Gastroesophageal sphincter (tissue), 3 donors: ENCODE measurements at regions not wholly inside any gene's neighbourhood (a gene's known extent, or its start where the extent isn't known, plus 50 kb on each side); places are given as distances from the start of the nearest gene placed in this dataset.

Experiments
- POLR2A ChIP-seq, 2 donors: fragments of 450-650 bp; IDR thresholded peaks; one replicate each; pipeline ENCODE4 v1.6.1; 2017; ENCODE audit warnings: antibody characterized with exemption in 2 of 2, mild to moderate bottlenecking in 2 of 2, moderate library complexity in 1 of 2
- POLR2AphosphoS5 ChIP-seq: sonication (generic); formaldehyde crosslinking; IDR thresholded peaks from one replicate; pipeline ENCODE4 v1.6.1; 2017; ENCODE audit warnings: antibody characterized with exemption
- TF ChIP-seq, protein P1 (sequence below), 4 experiments: fragments of 200-600 bp in 2 of 4; fragments of 450-650 bp in 2 of 4; sonication (generic) in 1 of 4; IDR thresholded peaks; one replicate each; pipeline ENCODE4 v1.5.1; 2017 to 2019; ENCODE audit warnings: antibody characterized with exemption in 4 of 4, mild to moderate bottlenecking in 2 of 4, moderate library complexity in 2 of 4

DNA sequence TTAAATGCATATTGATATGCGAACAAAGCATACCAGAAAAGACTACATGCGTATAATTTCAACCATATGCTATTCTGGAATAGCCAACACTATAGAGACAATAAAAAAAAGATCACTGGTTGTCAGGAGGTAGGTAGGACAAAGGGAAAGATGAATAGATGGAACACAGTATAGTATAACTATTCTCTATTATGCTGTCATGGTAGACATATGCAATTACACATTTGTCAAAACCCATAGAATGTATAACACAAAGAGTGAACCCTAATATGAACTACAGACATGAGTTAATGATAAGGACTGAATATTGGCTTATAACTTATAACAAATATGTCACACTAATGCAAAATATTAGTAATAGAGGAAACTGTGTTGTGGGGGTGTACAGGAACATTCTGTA lies 460.8 kb downstream of the TAF11L14 start:
- TF ChIP-seq POLR2A (IDR thresholded peaks at IDR 0.05) (no peak), POLR2AphosphoS5 (no peak)
- TF ChIP-seq, protein P1, sequence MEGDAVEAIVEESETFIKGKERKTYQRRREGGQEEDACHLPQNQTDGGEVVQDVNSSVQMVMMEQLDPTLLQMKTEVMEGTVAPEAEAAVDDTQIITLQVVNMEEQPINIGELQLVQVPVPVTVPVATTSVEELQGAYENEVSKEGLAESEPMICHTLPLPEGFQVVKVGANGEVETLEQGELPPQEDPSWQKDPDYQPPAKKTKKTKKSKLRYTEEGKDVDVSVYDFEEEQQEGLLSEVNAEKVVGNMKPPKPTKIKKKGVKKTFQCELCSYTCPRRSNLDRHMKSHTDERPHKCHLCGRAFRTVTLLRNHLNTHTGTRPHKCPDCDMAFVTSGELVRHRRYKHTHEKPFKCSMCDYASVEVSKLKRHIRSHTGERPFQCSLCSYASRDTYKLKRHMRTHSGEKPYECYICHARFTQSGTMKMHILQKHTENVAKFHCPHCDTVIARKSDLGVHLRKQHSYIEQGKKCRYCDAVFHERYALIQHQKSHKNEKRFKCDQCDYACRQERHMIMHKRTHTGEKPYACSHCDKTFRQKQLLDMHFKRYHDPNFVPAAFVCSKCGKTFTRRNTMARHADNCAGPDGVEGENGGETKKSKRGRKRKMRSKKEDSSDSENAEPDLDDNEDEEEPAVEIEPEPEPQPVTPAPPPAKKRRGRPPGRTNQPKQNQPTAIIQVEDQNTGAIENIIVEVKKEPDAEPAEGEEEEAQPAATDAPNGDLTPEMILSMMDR (IDR thresholded peaks at IDR 0.05), result no peak
